ENCODE measurements at regions not wholly inside any gene's neighbourhood (a gene's known extent, or its start where the extent isn't known, plus 50 kb on each side); places are given as distances from the start of the nearest gene placed in this dataset.

- TF ChIP-seq CTCF (IDR thresholded peaks at IDR 0.05) (no peak), POLR2A (IDR thresholded peaks at IDR 0.05) (no peak)
Observed at GRCh38 chr7:8822595-8822994, 389.2 kb downstream of the NXPH1 start.

Data from testis (tissue), 2 donors.